Naive thymus-derived CD4-positive, alpha-beta T cell (primary cell): ENCODE measurements at regions not wholly inside any gene's neighbourhood (a gene's known extent, or its start where the extent isn't known, plus 50 kb on each side); places are given as distances from the start of the nearest gene placed in this dataset.
"Not testable (repeated sequence)": the region's sequence is repeated elsewhere in the genome, so short reads cannot be mapped to it uniquely, and the experiment has no call there.

Experiments used
- ATAC-seq: fragments of 150-1000 bp; cut with Tn5 transposase; 2 replicates; pipeline ENCODE4 v1.10.0; 2021; ENCODE audit warnings: mild to moderate bottlenecking, moderate library complexity
- CTCF ChIA-PET: fragments of 350-600 bp; sonication (Branson Sonifier 250); formaldehyde crosslinking; loops from one replicate; lab custom pipeline; 2021; ENCODE audit warnings: antibody characterized with exemption; lab: Charles Lee
- POLR2A ChIA-PET: fragments of 350-600 bp; sonication (Branson Sonifier 250); formaldehyde crosslinking; loops from one replicate; lab custom pipeline; 2021; ENCODE audit warnings: antibody characterized with exemption, inconsistent platforms; lab: Charles Lee
- DNase-seq, 9 donors: peaks; one replicate each; pipeline versions ENCODE4 v3.0.0 to v3.0.0-alpha.2; 2020 to 2022; ENCODE audit warnings: mixed read lengths in 1 of 9
- H3K27ac ChIP-seq: one replicate; pipeline ENCODE4 v1.7.0; 2013; ENCODE audit warnings: mild to moderate bottlenecking, low read depth, low read length, moderate library complexity
- H3K27me3 ChIP-seq, 2 donors: one replicate each; pipeline ENCODE4 v1.7.0; 2013; ENCODE audit warnings: low read length in 2 of 2, mild to moderate bottlenecking in 2 of 2, moderate library complexity in 2 of 2; ENCODE audit not compliant: control insufficient read depth in 2 of 2, insufficient read depth in 2 of 2
- H3K36me3 ChIP-seq, 3 experiments: 1 replicate in 2 of 3; 2 replicates in 1 of 3; pipeline ENCODE4 v1.7.0; 2013; ENCODE audit warnings: low read length in 3 of 3, mild to moderate bottlenecking in 3 of 3, moderate library complexity in 1 of 3; ENCODE audit not compliant: insufficient read depth in 3 of 3, control insufficient read depth in 2 of 3
- H3K4me1 ChIP-seq, 2 donors: one replicate each; pipeline ENCODE4 v1.7.0; 2013; ENCODE audit warnings: low read length in 2 of 2, mild to moderate bottlenecking in 2 of 2, moderate library complexity in 1 of 2; ENCODE audit not compliant: control insufficient read depth in 2 of 2, insufficient read depth in 2 of 2
- H3K4me3 ChIP-seq: 2 replicates; pipeline ENCODE4 v1.7.0; 2013; ENCODE audit warnings: mild to moderate bottlenecking, low read length
- H3K9me3 ChIP-seq, 3 experiments: 1 replicate in 2 of 3; 2 replicates in 1 of 3; pipeline ENCODE4 v1.7.0; 2013; ENCODE audit warnings: low read length in 3 of 3; ENCODE audit not compliant: control insufficient read depth in 2 of 3
- H3K27ac Mint-ChIP-seq, 9 donors: one replicate each; pipeline ENCODE4 v1.8.0; 2020 to 2022; ENCODE audit warnings: mixed read lengths in 9 of 9, mild to moderate bottlenecking in 8 of 9, moderate library complexity in 5 of 9, inconsistent platforms in 2 of 9
- H3K27me3 Mint-ChIP-seq, 5 donors: one replicate each; pipeline ENCODE4 v1.8.0; 2021 to 2022; ENCODE audit warnings: mixed read lengths in 5 of 5, mild to moderate bottlenecking in 1 of 5
- H3K36me3 Mint-ChIP-seq, 5 donors: one replicate each; pipeline ENCODE4 v1.8.0; 2020 to 2022; ENCODE audit warnings: mixed read lengths in 5 of 5, mild to moderate bottlenecking in 3 of 5, inconsistent platforms in 1 of 5
- H3K4me1 Mint-ChIP-seq, 7 donors: one replicate each; pipeline ENCODE4 v1.8.0; 2020 to 2022; ENCODE audit warnings: mixed read lengths in 7 of 7, mild to moderate bottlenecking in 3 of 7, inconsistent platforms in 1 of 7
- H3K4me3 Mint-ChIP-seq, 10 donors: one replicate each; pipeline ENCODE4 v1.8.0; 2020 to 2022; ENCODE audit warnings: mild to moderate bottlenecking in 10 of 10, mixed read lengths in 10 of 10, moderate library complexity in 6 of 10, inconsistent platforms in 2 of 10
- H3K9me3 Mint-ChIP-seq, 11 donors: one replicate each; pipeline ENCODE4 v1.8.0; 2020 to 2022; ENCODE audit warnings: mixed read lengths in 11 of 11, mild to moderate bottlenecking in 4 of 11, inconsistent platforms in 1 of 11, moderate library complexity in 1 of 11
- intact Hi-C, 2 donors: fragments of 100-400 bp; cut with micrococcal nuclease; formaldehyde crosslinking; loops; one replicate each; pipeline ENCODE4 v1.15.1; 2023

DNA sequence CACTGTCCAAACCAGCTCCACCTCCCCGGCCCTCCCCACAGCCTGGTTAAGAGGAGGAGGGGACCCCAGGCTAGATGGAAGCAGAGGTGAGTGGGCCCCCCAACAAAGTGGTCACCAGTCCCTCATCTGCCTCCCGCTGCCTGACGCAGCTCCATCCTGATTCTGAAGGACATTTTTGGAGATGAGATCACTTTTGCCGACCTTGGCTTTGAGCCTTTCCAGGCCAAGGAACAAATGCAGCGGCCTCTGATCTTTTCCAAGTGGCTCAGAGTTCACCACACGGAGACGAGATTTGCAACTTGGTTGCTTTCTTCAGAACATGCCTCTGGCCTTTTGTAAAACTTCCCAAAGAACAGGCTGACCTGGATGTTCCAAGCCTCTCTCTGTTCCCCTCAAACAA lies 223.1 kb downstream of the NPHP4 start:
- no peaks in the 10 kb centered on the region for H3K27me3 ChIP-seq
- DNase-seq (no peak), ATAC-seq (no peak)
- POLR2A ChIA-PET: no interaction called here
- H3K27ac ChIP-seq: no peak overlapping the region
- H3K4me1 ChIP-seq: no peaks in the 10 kb centered on the region
- Mint-ChIP-seq H3K27ac (no peak overlapping the region), H3K9me3 (peaks cover 0 to 8% (median 0%) of the 10 kb centered on the region in 11 donors), H3K27me3 (peaks cover 0 to 52% (median 34%) of the 10 kb centered on the region in 5 donors), H3K36me3 (peaks cover 0 to 3% (median 2%) of the 10 kb centered on the region in 5 donors), H3K4me3 (no peak overlapping the region), H3K4me1 (peaks cover 0 to 10% (median 8%) of the 10 kb centered on the region in 7 donors)
- H3K9me3 ChIP-seq: no peaks in the 10 kb centered on the region
- CTCF ChIA-PET: no interaction called here
- intact Hi-C loops: no loop called here
- no peaks in the 10 kb centered on the region for H3K36me3 ChIP-seq
- no peak overlapping the region for H3K4me3 ChIP-seq

DNA sequence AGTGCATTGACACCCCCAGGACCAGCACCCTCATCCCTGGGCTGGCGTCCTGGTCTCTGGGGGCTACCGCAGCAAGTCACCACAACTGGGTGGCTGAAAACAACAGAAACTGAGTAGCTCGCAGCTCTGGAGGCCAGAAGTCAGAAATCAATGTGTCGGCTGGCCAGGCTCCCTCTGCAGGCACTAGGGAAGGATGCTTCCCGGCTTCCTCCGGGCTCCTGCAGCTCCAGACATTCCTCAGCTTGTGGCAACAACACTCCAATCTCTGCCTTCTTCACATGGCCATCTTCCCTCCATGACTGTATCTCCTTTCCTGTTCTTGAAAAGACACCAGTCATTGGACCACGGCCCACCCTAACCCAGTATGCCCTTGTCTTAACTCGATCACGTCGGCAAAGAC lies 224.2 kb downstream of the NPHP4 start:
- Histone ChIP-seq H3K9me3 (no peaks in the 10 kb centered on the region), H3K4me3 (no peak overlapping the region), H3K36me3 (no peaks in the 10 kb centered on the region), H3K27me3 (no peaks in the 10 kb centered on the region), H3K27ac (no peak overlapping the region), H3K4me1 (no peaks in the 10 kb centered on the region)
- ATAC-seq: no peak
- peaks cover 0 to 63% (median 41%) of the 10 kb centered on the region in 5 donors for H3K27me3 Mint-ChIP-seq
- peaks cover 0 to 4% (median 2%) of the 10 kb centered on the region in 5 donors for H3K36me3 Mint-ChIP-seq
- intact Hi-C loops: no loop called here
- H3K4me1 Mint-ChIP-seq: peaks cover 0 to 10% (median 8%) of the 10 kb centered on the region in 7 donors
- no peak overlapping the region for H3K4me3 Mint-ChIP-seq
- H3K27ac Mint-ChIP-seq: no peak overlapping the region
- ChIA-PET POLR2A (no interaction called here), CTCF (no interaction called here)
- H3K9me3 Mint-ChIP-seq: peaks cover 0 to 16% (median 6%) of the 10 kb centered on the region in 11 donors
- DNase-seq: no peak

DNA sequence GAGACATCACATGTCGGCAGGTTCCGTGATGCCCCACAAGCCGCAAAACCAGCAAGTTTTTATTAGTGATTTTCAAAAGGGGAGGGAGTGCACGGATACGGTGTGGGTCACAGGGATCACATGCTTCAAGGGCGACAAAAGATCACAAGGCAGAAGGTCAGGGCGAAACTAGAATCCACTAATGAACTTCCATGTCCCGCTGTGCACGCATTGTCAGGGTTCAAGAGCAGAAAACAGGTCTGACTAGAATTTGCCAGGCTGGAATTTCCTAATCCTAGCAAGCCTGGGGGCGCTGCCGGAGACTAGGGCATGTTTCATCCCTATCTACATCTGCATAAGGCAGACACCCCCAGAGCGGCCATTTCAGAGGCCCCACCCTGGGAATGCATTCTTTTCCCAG lies 225.2 kb downstream of the NPHP4 start:
- H3K27ac ChIP-seq, H3K4me3 ChIP-seq, H3K27ac Mint-ChIP-seq, DNase-seq, H3K36me3 ChIP-seq, POLR2A ChIA-PET, H3K9me3 ChIP-seq, H3K36me3 Mint-ChIP-seq, ATAC-seq, H3K4me1 ChIP-seq, CTCF ChIA-PET, intact Hi-C loops, H3K4me3 Mint-ChIP-seq, H3K27me3 ChIP-seq: not testable (repeated sequence)
- peaks cover 0 to 10% (median 8%) of the 10 kb centered on the region in 7 donors for H3K4me1 Mint-ChIP-seq
- peaks cover 0 to 16% (median 6%) of the 10 kb centered on the region in 11 donors for H3K9me3 Mint-ChIP-seq
- H3K27me3 Mint-ChIP-seq: peaks cover 0 to 65% (median 41%) of the 10 kb centered on the region in 5 donors

DNA sequence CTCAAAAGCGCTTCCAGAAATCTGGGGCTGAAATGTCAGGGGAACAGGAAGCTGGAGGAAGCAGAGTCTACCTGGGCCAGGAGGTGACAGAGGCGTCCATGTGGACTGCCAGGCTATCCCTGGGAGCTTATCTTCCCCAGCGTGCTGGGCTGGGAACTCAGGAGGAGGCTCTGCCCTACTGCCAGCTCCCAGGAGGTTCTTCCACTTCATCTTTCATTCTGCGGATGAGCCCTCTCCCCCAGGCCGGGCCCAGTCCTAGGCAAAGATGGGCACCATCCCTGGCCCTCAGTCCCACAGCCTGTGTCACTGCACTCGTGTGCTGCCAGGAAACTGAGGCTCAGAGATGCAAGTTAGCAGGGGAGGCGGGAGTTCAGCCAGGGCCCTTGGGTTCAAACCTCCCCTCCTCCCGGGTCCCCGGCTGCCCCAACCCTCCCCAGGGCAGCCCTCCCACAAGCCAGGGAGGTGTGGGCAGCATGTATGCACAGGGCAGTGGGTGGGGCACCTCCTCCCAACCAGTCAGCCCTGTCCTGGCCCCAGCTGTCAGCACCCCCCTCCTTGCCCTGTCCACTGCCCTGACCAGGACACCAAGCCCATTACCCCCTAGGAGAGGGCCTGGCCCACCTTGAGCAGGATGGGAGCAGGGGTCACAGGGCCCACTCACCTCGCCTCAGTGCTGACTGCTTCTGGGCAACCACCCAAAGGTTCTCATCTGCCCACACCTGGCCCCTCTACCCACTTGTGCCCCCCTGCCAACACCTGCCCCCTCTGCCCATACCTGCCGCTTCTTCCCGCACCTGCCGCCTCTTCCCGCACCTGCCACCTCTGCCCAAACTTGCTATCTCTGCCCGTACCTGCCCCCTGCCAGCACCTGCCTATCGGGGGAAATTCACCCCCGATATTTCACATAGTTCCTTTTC lies 226.0 kb downstream of the NPHP4 start:
- H3K36me3 ChIP-seq: no peaks in the 10 kb centered on the region
- peaks cover 0 to 8% (median 8%) of the 10 kb centered on the region in 7 donors for H3K4me1 Mint-ChIP-seq
- no peak for ATAC-seq
- ChIA-PET POLR2A (no interaction called here), CTCF (no interaction called here)
- intact Hi-C loops: no loop called here
- H3K27ac Mint-ChIP-seq: no peak overlapping the region
- H3K9me3 ChIP-seq: no peaks in the 10 kb centered on the region
- H3K27me3 ChIP-seq: no peaks in the 10 kb centered on the region
- no peak overlapping the region for H3K27ac ChIP-seq
- H3K4me3 Mint-ChIP-seq: no peak overlapping the region
- no peak overlapping the region for H3K4me3 ChIP-seq
- peaks cover 0 to 64% (median 40%) of the 10 kb centered on the region in 5 donors for H3K27me3 Mint-ChIP-seq
- no peaks in the 10 kb centered on the region for H3K4me1 ChIP-seq
- peaks cover 0 to 16% (median 6%) of the 10 kb centered on the region in 11 donors for H3K9me3 Mint-ChIP-seq
- no peak for DNase-seq
- H3K36me3 Mint-ChIP-seq: peaks cover 0 to 4% (median 2%) of the 10 kb centered on the region in 5 donors

DNA sequence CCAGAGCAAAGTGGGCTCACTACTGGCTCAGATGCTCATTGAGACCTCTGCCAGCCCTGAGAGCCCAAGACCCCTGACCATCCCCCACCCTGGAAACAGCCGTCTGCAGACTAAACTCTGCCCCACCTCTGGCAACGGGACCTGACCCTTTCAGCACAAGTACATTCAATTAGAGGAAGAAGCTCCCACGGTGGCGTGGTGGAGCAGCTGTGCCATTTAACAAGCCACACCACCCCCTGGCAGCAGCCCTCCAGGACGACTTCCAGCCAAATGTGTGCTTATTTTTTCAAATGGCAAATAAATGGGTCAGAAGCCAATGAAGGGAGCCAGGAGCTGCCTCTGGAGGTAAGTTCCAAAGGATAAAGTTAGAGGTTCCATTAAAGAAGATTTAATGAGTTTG lies 226.7 kb downstream of the NPHP4 start:
- ATAC-seq (no peak), DNase-seq (no peak)
- Mint-ChIP-seq H3K4me3 (no peak overlapping the region), H3K36me3 (peaks cover 0 to 6% (median 2%) of the 10 kb centered on the region in 5 donors), H3K4me1 (peaks cover 0 to under 1% (median under 1%) of the 10 kb centered on the region in 7 donors), H3K27ac (no peak overlapping the region), H3K9me3 (peaks cover 0 to 21% (median 6%) of the 10 kb centered on the region in 11 donors), H3K27me3 (peaks cover 0 to 58% (median 35%) of the 10 kb centered on the region in 5 donors)
- Histone ChIP-seq H3K4me1 (no peaks in the 10 kb centered on the region), H3K27me3 (no peaks in the 10 kb centered on the region), H3K9me3 (no peaks in the 10 kb centered on the region), H3K4me3 (no peak overlapping the region), H3K27ac (no peak overlapping the region), H3K36me3 (no peaks in the 10 kb centered on the region)
- ChIA-PET CTCF (no interaction called here), POLR2A (no interaction called here)
- intact Hi-C loops: no loop called here

DNA sequence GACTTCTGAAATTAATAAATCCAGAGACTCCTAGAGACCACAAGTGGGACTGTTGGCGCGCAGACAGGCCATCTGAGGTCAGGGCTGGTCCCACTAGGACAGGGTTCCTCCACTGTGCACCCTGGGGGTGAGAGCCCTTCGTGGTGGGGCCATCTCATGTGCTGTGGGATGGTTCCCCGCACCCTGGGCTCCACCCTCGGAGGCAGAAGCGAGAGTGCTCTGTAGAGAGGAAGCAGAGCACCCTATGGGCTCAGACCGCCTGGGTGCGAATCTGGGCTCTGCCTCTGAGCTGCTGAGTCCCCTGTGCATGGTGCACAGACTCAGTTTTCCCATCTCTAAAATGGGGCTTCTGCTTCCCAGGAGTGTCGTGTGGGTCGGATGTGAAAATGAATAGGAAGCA lies 227.3 kb downstream of the NPHP4 start:
- intact Hi-C loops: no loop called here
- Histone ChIP-seq H3K4me1 (no peaks in the 10 kb centered on the region), H3K9me3 (no peaks in the 10 kb centered on the region), H3K27me3 (no peaks in the 10 kb centered on the region), H3K36me3 (no peaks in the 10 kb centered on the region), H3K4me3 (no peak overlapping the region), H3K27ac (no peak overlapping the region)
- Mint-ChIP-seq H3K36me3 (peaks cover 0 to 8% (median 2%) of the 10 kb centered on the region in 5 donors), H3K9me3 (peaks cover 0 to 23% (median 6%) of the 10 kb centered on the region in 11 donors), H3K27ac (no peak overlapping the region), H3K4me3 (no peak overlapping the region), H3K27me3 (peaks cover 0 to 56% (median 35%) of the 10 kb centered on the region in 5 donors), H3K4me1 (no peaks in the 10 kb centered on the region)
- ATAC-seq (no peak), DNase-seq (no peak)
- ChIA-PET POLR2A (no interaction called here), CTCF (no interaction called here)
